WTC11 (cell line): ENCODE measurements at regions not wholly inside any gene's neighbourhood (a gene's known extent, or its start where the extent isn't known, plus 50 kb on each side); places are given as distances from the start of the nearest gene placed in this dataset.

Experiments
- ATAC-seq: fragments of 200-7000 bp; cut with Tn5 transposase; 2 replicates; pipeline ENCODE4 v1.10.0; 2021; ENCODE audit warnings: mild to moderate bottlenecking, moderate library complexity
- CTCF ChIA-PET: fragments of 300-600 bp; sonication (Branson Sonifier 250); formaldehyde crosslinking; loops from one replicate; lab custom pipeline; 2021; ENCODE audit warnings: antibody characterized with exemption; lab: Charles Lee
- POLR2A ChIA-PET: fragments of 350-600 bp; sonication (Branson Sonifier 250); formaldehyde crosslinking; loops from one replicate; lab custom pipeline; 2021; ENCODE audit warnings: antibody characterized with exemption; lab: Charles Lee
- DNase-seq: peaks from one replicate; pipeline ENCODE4 v3.0.0; 2021; ENCODE audit warnings: low spot score
- H3K27ac Mint-ChIP-seq: 2 replicates; pipeline ENCODE4 v1.8.0; 2021; ENCODE audit warnings: mixed read lengths
- H3K27me3 Mint-ChIP-seq: 2 replicates; pipeline ENCODE4 v1.8.0; 2021; ENCODE audit warnings: low read depth, mild to moderate bottlenecking, moderate library complexity, mixed read lengths
- H3K36me3 Mint-ChIP-seq: 2 replicates; pipeline ENCODE4 v1.8.0; 2021; ENCODE audit warnings: mixed read lengths
- H3K4me1 Mint-ChIP-seq: 2 replicates; pipeline ENCODE4 v1.8.0; 2022; ENCODE audit warnings: mixed read lengths
- H3K4me3 Mint-ChIP-seq: 2 replicates; pipeline ENCODE4 v1.8.0; 2021; ENCODE audit warnings: mild to moderate bottlenecking, moderate library complexity, mixed read lengths
- H3K9me3 Mint-ChIP-seq: 2 replicates; pipeline ENCODE4 v1.8.0; 2021; ENCODE audit warnings: mixed read lengths
- CREB1 ChIP-seq: sonication (generic); formaldehyde crosslinking; IDR thresholded peaks from 2 replicates; pipeline ENCODE4 v1.8.0; 2023; ENCODE audit warnings: mild to moderate bottlenecking, missing genetic modification reagents
- ELF4 ChIP-seq: sonication (generic); formaldehyde crosslinking; IDR thresholded peaks from 2 replicates; pipeline ENCODE4 v1.8.1; 2022; ENCODE audit warnings: low read depth, mild to moderate bottlenecking, moderate library complexity, missing genetic modification reagents
- FOXJ3 ChIP-seq: sonication (generic); formaldehyde crosslinking; IDR thresholded peaks from 2 replicates; pipeline ENCODE4 v1.9.0; 2021; ENCODE audit warnings: missing genetic modification reagents, mild to moderate bottlenecking, borderline replicate concordance
- GTF2I ChIP-seq: fragments of 250-450 bp; sonication (Bioruptor Pico); conservative IDR thresholded peaks from 2 replicates; pipeline ENCODE4 v1.4.0; 2021; ENCODE audit warnings: mild to moderate bottlenecking
- NR3C1 ChIP-seq: sonication (generic); formaldehyde crosslinking; conservative IDR thresholded peaks from 2 replicates; pipeline ENCODE4 v1.8.1; 2023; ENCODE audit warnings: low read depth, mild to moderate bottlenecking, missing genetic modification reagents
- SMAD3 ChIP-seq: sonication (generic); formaldehyde crosslinking; IDR thresholded peaks from 2 replicates; pipeline ENCODE4 v1.8.0; 2022; ENCODE audit warnings: missing genetic modification reagents, mild to moderate bottlenecking, borderline replicate concordance
- SMAD4 ChIP-seq: sonication (generic); formaldehyde crosslinking; IDR thresholded peaks from 2 replicates; pipeline ENCODE4 v1.8.0; 2022; ENCODE audit warnings: mild to moderate bottlenecking, missing genetic modification reagents
- SOX15 ChIP-seq: fragments of 250-450 bp; sonication (Bioruptor Pico); IDR thresholded peaks from 2 replicates; pipeline ENCODE4 v1.9.0; 2021; ENCODE audit warnings: mild to moderate bottlenecking
- SP1 ChIP-seq: sonication (generic); formaldehyde crosslinking; conservative IDR thresholded peaks from 2 replicates; pipeline ENCODE4 v1.8.1; 2022; ENCODE audit warnings: missing genetic modification reagents
- TEAD4 ChIP-seq: sonication (generic); formaldehyde crosslinking; IDR thresholded peaks from 2 replicates; pipeline ENCODE4 v1.8.0; 2022; ENCODE audit warnings: mild to moderate bottlenecking, missing genetic modification reagents
- TP53 ChIP-seq: sonication (generic); formaldehyde crosslinking; IDR thresholded peaks from 2 replicates; pipeline ENCODE4 v1.8.1; 2023; ENCODE audit warnings: mild to moderate bottlenecking, missing genetic modification reagents
- TF ChIP-seq, protein P1 (sequence below): fragments of 200-600 bp; IDR thresholded peaks from 2 replicates; pipeline ENCODE4 v1.8.0; 2022; ENCODE audit warnings: antibody characterized with exemption
- TF ChIP-seq, protein P2 (sequence below): fragments of 250-450 bp; sonication (Bioruptor Pico); IDR thresholded peaks from 2 replicates; pipeline ENCODE4 v1.8.0; 2021; ENCODE audit warnings: mild to moderate bottlenecking
- TF ChIP-seq, protein P3 (sequence below): sonication (generic); formaldehyde crosslinking; IDR thresholded peaks from 2 replicates; pipeline ENCODE4 v1.8.1; 2023; ENCODE audit warnings: mild to moderate bottlenecking, missing genetic modification reagents
- TF ChIP-seq, protein P4 (sequence below): fragments of 250-450 bp; sonication (Bioruptor Pico); IDR thresholded peaks from 2 replicates; pipeline ENCODE4 v1.9.0; 2021; ENCODE audit warnings: mild to moderate bottlenecking
- TF ChIP-seq, protein P5 (sequence below): sonication (generic); formaldehyde crosslinking; IDR thresholded peaks from 2 replicates; pipeline ENCODE4 v1.8.1; 2023; ENCODE audit warnings: mild to moderate bottlenecking, missing genetic modification reagents

DNA sequence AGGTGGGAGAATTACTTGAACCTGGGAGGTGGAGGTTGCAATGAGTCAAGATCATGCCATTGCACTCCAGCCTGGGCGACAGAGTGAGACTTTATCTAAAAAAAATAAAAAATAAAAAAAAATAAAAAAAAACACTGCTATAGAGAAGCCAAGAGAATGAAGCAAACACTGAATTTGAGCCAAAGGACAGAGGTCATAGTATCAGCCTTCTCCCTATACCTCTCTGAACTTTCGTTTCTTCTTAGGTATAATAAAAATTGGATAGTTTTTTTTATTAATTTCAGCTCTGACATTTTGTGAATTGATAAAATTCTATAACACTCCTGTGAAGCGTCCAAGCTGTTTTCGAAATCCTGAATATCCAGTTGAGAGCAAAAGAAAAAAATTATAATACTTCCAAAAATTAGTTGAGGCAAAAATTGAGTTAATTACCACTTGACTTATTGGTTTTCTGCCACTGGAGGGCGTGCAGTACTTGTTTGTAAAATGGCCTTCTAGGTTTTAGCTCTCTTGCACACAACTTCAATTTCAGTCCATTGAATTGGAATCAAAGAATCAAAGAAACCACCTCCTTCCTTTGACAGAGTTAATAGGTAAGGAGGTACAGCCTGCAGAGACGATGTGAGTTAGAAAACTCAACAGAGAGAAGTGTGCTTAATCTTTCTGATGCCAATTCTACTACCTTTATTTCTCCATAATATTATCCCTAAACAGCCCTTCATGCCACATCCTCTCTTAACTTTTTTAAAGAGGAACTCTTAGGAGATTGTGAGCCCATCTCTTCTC, 143.2 kb downstream of the BBOX1 start:
- ATAC-seq = peak; percentile 57
- no peak overlapping the region for H3K4me3 Mint-ChIP-seq
- H3K4me1 Mint-ChIP-seq = peaks cover 14% of the 10 kb centered on the region
- no peak for TF ChIP-seq CREB1 (CRISPR knock-in tag)
- TF ChIP-seq, protein P1, sequence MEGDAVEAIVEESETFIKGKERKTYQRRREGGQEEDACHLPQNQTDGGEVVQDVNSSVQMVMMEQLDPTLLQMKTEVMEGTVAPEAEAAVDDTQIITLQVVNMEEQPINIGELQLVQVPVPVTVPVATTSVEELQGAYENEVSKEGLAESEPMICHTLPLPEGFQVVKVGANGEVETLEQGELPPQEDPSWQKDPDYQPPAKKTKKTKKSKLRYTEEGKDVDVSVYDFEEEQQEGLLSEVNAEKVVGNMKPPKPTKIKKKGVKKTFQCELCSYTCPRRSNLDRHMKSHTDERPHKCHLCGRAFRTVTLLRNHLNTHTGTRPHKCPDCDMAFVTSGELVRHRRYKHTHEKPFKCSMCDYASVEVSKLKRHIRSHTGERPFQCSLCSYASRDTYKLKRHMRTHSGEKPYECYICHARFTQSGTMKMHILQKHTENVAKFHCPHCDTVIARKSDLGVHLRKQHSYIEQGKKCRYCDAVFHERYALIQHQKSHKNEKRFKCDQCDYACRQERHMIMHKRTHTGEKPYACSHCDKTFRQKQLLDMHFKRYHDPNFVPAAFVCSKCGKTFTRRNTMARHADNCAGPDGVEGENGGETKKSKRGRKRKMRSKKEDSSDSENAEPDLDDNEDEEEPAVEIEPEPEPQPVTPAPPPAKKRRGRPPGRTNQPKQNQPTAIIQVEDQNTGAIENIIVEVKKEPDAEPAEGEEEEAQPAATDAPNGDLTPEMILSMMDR = peak; percentile 65
- 0 out of 2 replicates have a peak, but pooled peaks cover 5% of the 10 kb centered on the region for H3K36me3 Mint-ChIP-seq
- peaks cover 5% of the 10 kb centered on the region; the same call in 1 of the 2 replicates for H3K9me3 Mint-ChIP-seq
- ChIA-PET CTCF (interaction anchor here (0.5 to 5.6 kb wide), 22 partner anchors 11 to 315 kb away, joined by 3 to 60 read pairs (median 3); partner anchors contain the start of genes CCDC34 and LGR4), POLR2A (interaction anchor here (0.5 to 0.6 kb wide), 2 partner anchors 212 to 850 kb away, joined by 4 read pairs; no protein-coding TSS in a partner anchor)
- peak; percentile 43 for DNase-seq
- H3K27ac Mint-ChIP-seq = no peak overlapping the region
- no peaks in the 10 kb centered on the region for H3K27me3 Mint-ChIP-seq

DNA sequence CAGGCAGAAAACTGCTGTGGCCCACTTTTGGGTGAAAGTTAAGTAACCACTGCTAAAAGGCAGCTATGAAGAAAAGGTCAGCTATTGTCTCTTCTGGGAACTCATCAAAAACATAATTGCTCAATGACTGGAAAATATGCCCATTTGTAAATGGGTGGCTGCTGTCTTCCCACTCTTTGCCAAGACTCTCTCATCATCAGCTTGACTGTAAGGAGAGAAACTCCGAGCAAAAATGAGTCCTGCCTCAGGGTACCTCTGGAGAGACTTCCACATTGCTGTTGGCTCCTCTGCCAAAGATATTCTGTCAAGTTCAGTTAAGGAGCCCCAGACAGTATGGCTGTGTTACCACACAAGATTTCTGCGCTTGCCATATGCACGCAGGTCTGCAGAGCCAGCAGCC, 138.7 kb downstream of the BBOX1 start:
- ATAC-seq = no peak
- H3K27me3 Mint-ChIP-seq = no peaks in the 10 kb centered on the region; the same call in 1 of the 2 replicates
- TF ChIP-seq, protein P2, sequence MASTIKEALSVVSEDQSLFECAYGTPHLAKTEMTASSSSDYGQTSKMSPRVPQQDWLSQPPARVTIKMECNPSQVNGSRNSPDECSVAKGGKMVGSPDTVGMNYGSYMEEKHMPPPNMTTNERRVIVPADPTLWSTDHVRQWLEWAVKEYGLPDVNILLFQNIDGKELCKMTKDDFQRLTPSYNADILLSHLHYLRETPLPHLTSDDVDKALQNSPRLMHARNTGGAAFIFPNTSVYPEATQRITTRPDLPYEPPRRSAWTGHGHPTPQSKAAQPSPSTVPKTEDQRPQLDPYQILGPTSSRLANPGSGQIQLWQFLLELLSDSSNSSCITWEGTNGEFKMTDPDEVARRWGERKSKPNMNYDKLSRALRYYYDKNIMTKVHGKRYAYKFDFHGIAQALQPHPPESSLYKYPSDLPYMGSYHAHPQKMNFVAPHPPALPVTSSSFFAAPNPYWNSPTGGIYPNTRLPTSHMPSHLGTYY (CRISPR knock-in tag) = no peak
- TF ChIP-seq, protein P3, sequence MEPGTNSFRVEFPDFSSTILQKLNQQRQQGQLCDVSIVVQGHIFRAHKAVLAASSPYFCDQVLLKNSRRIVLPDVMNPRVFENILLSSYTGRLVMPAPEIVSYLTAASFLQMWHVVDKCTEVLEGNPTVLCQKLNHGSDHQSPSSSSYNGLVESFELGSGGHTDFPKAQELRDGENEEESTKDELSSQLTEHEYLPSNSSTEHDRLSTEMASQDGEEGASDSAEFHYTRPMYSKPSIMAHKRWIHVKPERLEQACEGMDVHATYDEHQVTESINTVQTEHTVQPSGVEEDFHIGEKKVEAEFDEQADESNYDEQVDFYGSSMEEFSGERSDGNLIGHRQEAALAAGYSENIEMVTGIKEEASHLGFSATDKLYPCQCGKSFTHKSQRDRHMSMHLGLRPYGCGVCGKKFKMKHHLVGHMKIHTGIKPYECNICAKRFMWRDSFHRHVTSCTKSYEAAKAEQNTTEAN (CRISPR knock-in tag) = no peak
- no peak for TF ChIP-seq ELF4
- TF ChIP-seq GTF2I = no peak
- no peak for TF ChIP-seq FOXJ3 (CRISPR knock-in tag)
- TF ChIP-seq TP53 = no peak
- TF ChIP-seq TEAD4 (CRISPR knock-in tag) = no peak
- TF ChIP-seq, protein P4, sequence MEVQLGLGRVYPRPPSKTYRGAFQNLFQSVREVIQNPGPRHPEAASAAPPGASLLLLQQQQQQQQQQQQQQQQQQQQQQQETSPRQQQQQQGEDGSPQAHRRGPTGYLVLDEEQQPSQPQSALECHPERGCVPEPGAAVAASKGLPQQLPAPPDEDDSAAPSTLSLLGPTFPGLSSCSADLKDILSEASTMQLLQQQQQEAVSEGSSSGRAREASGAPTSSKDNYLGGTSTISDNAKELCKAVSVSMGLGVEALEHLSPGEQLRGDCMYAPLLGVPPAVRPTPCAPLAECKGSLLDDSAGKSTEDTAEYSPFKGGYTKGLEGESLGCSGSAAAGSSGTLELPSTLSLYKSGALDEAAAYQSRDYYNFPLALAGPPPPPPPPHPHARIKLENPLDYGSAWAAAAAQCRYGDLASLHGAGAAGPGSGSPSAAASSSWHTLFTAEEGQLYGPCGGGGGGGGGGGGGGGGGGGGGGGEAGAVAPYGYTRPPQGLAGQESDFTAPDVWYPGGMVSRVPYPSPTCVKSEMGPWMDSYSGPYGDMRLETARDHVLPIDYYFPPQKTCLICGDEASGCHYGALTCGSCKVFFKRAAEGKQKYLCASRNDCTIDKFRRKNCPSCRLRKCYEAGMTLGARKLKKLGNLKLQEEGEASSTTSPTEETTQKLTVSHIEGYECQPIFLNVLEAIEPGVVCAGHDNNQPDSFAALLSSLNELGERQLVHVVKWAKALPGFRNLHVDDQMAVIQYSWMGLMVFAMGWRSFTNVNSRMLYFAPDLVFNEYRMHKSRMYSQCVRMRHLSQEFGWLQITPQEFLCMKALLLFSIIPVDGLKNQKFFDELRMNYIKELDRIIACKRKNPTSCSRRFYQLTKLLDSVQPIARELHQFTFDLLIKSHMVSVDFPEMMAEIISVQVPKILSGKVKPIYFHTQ = no peak
- no peak for TF ChIP-seq SP1 (CRISPR knock-in tag)
- no peak for TF ChIP-seq SMAD3 (CRISPR knock-in tag)
- no peak for TF ChIP-seq SOX15 (CRISPR knock-in tag)
- TF ChIP-seq SMAD4 (CRISPR knock-in tag) = no peak
- TF ChIP-seq NR3C1 (CRISPR knock-in tag) = no peak
- TF ChIP-seq, protein P5, sequence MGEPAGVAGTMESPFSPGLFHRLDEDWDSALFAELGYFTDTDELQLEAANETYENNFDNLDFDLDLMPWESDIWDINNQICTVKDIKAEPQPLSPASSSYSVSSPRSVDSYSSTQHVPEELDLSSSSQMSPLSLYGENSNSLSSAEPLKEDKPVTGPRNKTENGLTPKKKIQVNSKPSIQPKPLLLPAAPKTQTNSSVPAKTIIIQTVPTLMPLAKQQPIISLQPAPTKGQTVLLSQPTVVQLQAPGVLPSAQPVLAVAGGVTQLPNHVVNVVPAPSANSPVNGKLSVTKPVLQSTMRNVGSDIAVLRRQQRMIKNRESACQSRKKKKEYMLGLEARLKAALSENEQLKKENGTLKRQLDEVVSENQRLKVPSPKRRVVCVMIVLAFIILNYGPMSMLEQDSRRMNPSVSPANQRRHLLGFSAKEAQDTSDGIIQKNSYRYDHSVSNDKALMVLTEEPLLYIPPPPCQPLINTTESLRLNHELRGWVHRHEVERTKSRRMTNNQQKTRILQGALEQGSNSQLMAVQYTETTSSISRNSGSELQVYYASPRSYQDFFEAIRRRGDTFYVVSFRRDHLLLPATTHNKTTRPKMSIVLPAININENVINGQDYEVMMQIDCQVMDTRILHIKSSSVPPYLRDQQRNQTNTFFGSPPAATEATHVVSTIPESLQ = no peak
- no peaks in the 10 kb centered on the region for H3K36me3 Mint-ChIP-seq
- POLR2A ChIA-PET = no interaction called here
- no peak overlapping the region for H3K4me3 Mint-ChIP-seq
- peaks cover 4% of the 10 kb centered on the region for H3K4me1 Mint-ChIP-seq
- CTCF ChIA-PET = no interaction called here
- no peaks in the 10 kb centered on the region for H3K9me3 Mint-ChIP-seq
- DNase-seq = no peak
- no peak overlapping the region for H3K27ac Mint-ChIP-seq
